HEK293 (cell line): ENCODE measurements at regions not wholly inside any gene's neighbourhood (a gene's known extent, or its start where the extent isn't known, plus 50 kb on each side); places are given as distances from the start of the nearest gene placed in this dataset.

Experiments used
- CTCF ChIA-PET: fragments of 350-600 bp; formaldehyde crosslinking; extraction: SDS; loops from one replicate; lab custom pipeline; 2021; ENCODE audit warnings: antibody characterized with exemption; lab: Yijun Ruan, JAX
- POLR2A ChIA-PET: fragments of 300-600 bp; formaldehyde crosslinking; extraction: SDS; loops from one replicate; lab custom pipeline; 2020; ENCODE audit warnings: antibody characterized with exemption, inconsistent platforms; lab: Yijun Ruan, JAX
- H3K27ac ChIP-seq: fragments of 200-500 bp; sonication (Bioruptor generic); 2 replicates; pipeline ENCODE4 v1.5.1; 2014; ENCODE audit warnings: low read depth, low read length, control low read depth, inconsistent platforms; ENCODE audit errors: extremely low read depth
- H3K36me3 ChIP-seq, 2 experiments: fragments of 200-500 bp in 1 of 2; sonication (Bioruptor generic) in 1 of 2; 1 replicate in 1 of 2; 2 replicates in 1 of 2; pipeline ENCODE4 v1.5.1; 2014 to 2017; ENCODE audit warnings: inconsistent platforms in 2 of 2, low read length in 2 of 2; ENCODE audit not compliant: control insufficient read depth in 2 of 2, insufficient read depth in 1 of 2
- H3K4me1 ChIP-seq: fragments of 200-500 bp; sonication (Bioruptor generic); 2 replicates; pipeline ENCODE4 v1.5.1; 2014; ENCODE audit warnings: mild to moderate bottlenecking, low read length, inconsistent platforms; ENCODE audit not compliant: control insufficient read depth, insufficient read depth
- H3K4me3 ChIP-seq: 2 replicates; pipeline ENCODE4 v1.5.1; 2011; ENCODE audit warnings: low read depth, mild to moderate bottlenecking, control low read depth, low read length, moderate library complexity
- H3K9me3 ChIP-seq: fragments of 200-500 bp; sonication (Bioruptor generic); 2 replicates; pipeline ENCODE4 v1.5.1; 2014; ENCODE audit warnings: low read depth, low read length, inconsistent platforms; ENCODE audit not compliant: control insufficient read depth, insufficient read depth
- GLIS1 ChIP-seq: fragments of 450-650 bp; formaldehyde crosslinking; IDR thresholded peaks from 2 replicates; pipeline ENCODE4 v1.5.1; 2016; ENCODE audit warnings: missing biosample characterization, missing genetic modification characterization
- RBAK ChIP-seq: fragments of 450-650 bp; formaldehyde crosslinking; IDR thresholded peaks from 2 replicates; pipeline ENCODE4 v1.5.1; 2016; ENCODE audit warnings: missing biosample characterization, missing genetic modification characterization
- SP3 ChIP-seq: fragments of 450-650 bp; formaldehyde crosslinking; IDR thresholded peaks from 2 replicates; pipeline ENCODE4 v1.5.1; 2016; ENCODE audit warnings: missing biosample characterization, missing genetic modification characterization
- TSHZ1 ChIP-seq: fragments of 450-650 bp; formaldehyde crosslinking; IDR thresholded peaks from 2 replicates; pipeline ENCODE4 v1.5.1; 2016; ENCODE audit warnings: missing biosample characterization, missing genetic modification characterization, borderline replicate concordance
- ZBTB21 ChIP-seq: fragments of 450-650 bp; formaldehyde crosslinking; IDR thresholded peaks from 2 replicates; pipeline ENCODE4 v1.5.1; 2017; ENCODE audit warnings: missing biosample characterization, missing genetic modification characterization
- ZBTB48 ChIP-seq: fragments of 450-650 bp; formaldehyde crosslinking; IDR thresholded peaks from 2 replicates; pipeline ENCODE4 v1.5.1; 2016; ENCODE audit warnings: missing biosample characterization, missing genetic modification characterization
- ZNF132 ChIP-seq: fragments of 450-650 bp; formaldehyde crosslinking; IDR thresholded peaks from 2 replicates; pipeline ENCODE4 v1.5.1; 2017; ENCODE audit warnings: missing biosample characterization, missing genetic modification characterization, borderline replicate concordance
- ZNF140 ChIP-seq: fragments of 450-650 bp; formaldehyde crosslinking; IDR thresholded peaks from 2 replicates; pipeline ENCODE4 v1.5.1; 2016; ENCODE audit warnings: missing biosample characterization, missing genetic modification characterization
- ZNF24 ChIP-seq: fragments of 450-650 bp; formaldehyde crosslinking; IDR thresholded peaks from 2 replicates; pipeline ENCODE4 v1.5.1; 2016; ENCODE audit warnings: missing biosample characterization, missing genetic modification characterization
- ZNF707 ChIP-seq: fragments of 450-650 bp; formaldehyde crosslinking; IDR thresholded peaks from 2 replicates; pipeline ENCODE4 v1.5.1; 2016; ENCODE audit warnings: missing biosample characterization, missing genetic modification characterization
- ZNF768 ChIP-seq: fragments of 450-650 bp; formaldehyde crosslinking; IDR thresholded peaks from 2 replicates; pipeline ENCODE4 v1.5.1; 2018; ENCODE audit warnings: missing biosample characterization, mild to moderate bottlenecking, missing genetic modification characterization
- ZSCAN18 ChIP-seq: fragments of 450-650 bp; formaldehyde crosslinking; IDR thresholded peaks from 2 replicates; pipeline ENCODE4 v1.5.1; 2016; ENCODE audit warnings: missing biosample characterization, missing genetic modification characterization
- TF ChIP-seq, protein P1 (sequence below): fragments of 450-650 bp; formaldehyde crosslinking; optimal IDR thresholded peaks from 2 replicates; pipeline ENCODE3; 2016; ENCODE audit warnings: missing biosample characterization, mild to moderate bottlenecking, missing genetic modification characterization
- TF ChIP-seq, protein P2 (sequence below): fragments of 450-650 bp; formaldehyde crosslinking; IDR thresholded peaks from 2 replicates; pipeline ENCODE4 v1.5.1; 2017; ENCODE audit warnings: missing biosample characterization, missing genetic modification characterization
- TF ChIP-seq, protein P3 (sequence below): fragments of 450-650 bp; formaldehyde crosslinking; conservative IDR thresholded peaks from 2 replicates; pipeline ENCODE4 v1.5.1; 2016; ENCODE audit warnings: low read depth, missing biosample characterization, missing genetic modification characterization
- TF ChIP-seq, protein P4 (sequence below): fragments of 450-650 bp; formaldehyde crosslinking; IDR thresholded peaks from 2 replicates; pipeline ENCODE4 v1.5.1; 2016; ENCODE audit warnings: missing biosample characterization, missing genetic modification characterization

DNA sequence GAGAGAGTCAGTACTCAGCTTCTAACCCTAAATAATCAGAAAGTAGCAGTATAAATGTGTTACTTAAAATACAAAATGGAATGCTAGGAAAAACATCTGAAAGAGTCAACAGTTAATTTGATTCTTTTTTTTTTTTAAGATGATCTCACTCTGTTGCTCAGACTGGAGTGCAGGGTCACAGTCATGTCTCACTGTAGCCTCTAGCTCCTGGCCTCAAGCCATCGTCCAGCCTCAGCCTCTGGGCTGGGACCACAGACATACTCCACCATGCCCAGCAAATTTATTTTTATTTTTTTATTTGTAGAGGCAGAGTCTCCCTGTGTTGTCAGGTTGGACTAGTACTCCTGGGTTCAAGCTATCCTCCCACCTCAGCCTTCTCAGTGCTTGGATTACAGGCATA, 424.9 kb downstream of the IRX2 start (continued):
- TF ChIP-seq ZSCAN18 (tag by site-specific recombination) (no peak), GLIS1 (tag by site-specific recombination) (no peak), TSHZ1 (tag by site-specific recombination) (no peak), ZBTB21 (no peak), SP3 (tag by site-specific recombination) (no peak), ZNF768 (tag by site-specific recombination) (no peak)

DNA sequence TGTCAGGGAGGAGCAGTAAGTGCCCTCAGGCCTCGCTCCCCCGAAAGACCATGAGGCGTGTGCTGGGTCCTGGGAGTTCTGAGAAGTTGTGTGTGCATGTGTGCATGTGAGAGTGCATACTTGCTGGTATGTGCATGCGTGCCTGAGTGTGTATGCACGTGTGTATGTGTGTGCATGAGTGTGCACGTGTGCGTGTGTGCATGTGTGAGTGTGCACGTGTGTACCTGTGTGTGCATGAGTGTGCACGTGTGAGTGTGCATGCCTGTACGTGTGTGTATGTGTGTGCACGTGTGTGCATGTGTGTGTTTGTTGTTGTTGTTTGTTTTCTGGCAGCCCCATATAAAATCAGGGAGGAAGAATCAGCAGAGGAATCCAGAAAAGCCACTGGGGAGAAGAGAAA, 426.7 kb downstream of the IRX2 start:
- Histone ChIP-seq H3K9me3 (no peaks in the 10 kb centered on the region), H3K4me3 (no peak overlapping the region), H3K4me1 (no peaks in the 10 kb centered on the region)
- CTCF ChIA-PET = no interaction called here
- POLR2A ChIA-PET = no interaction called here
- TF ChIP-seq, protein P1, sequence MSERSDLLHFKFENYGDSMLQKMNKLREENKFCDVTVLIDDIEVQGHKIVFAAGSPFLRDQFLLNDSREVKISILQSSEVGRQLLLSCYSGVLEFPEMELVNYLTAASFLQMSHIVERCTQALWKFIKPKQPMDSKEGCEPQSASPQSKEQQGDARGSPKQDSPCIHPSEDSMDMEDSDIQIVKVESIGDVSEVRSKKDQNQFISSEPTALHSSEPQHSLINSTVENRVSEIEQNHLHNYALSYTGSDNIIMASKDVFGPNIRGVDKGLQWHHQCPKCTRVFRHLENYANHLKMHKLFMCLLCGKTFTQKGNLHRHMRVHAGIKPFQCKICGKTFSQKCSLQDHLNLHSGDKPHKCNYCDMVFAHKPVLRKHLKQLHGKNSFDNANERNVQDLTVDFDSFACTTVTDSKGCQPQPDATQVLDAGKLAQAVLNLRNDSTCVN (tag by site-specific recombination) = peak; percentile 26
- no peak for TF ChIP-seq ZBTB48 (tag by site-specific recombination)
- TF ChIP-seq, protein P2, sequence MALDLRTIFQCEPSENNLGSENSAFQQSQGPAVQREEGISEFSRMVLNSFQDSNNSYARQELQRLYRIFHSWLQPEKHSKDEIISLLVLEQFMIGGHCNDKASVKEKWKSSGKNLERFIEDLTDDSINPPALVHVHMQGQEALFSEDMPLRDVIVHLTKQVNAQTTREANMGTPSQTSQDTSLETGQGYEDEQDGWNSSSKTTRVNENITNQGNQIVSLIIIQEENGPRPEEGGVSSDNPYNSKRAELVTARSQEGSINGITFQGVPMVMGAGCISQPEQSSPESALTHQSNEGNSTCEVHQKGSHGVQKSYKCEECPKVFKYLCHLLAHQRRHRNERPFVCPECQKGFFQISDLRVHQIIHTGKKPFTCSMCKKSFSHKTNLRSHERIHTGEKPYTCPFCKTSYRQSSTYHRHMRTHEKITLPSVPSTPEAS (tag by site-specific recombination) = peak; percentile 85
- TF ChIP-seq, all 188 proteins: peak for 2
- Histone ChIP-seq H3K27ac (no peak overlapping the region), H3K36me3 (no peaks in the 10 kb centered on the region)

- Histone ChIP-seq H3K4me3 (no peak overlapping the region), H3K27ac (no peak overlapping the region), H3K36me3 (no peaks in the 10 kb centered on the region), H3K4me1 (no peaks in the 10 kb centered on the region), H3K9me3 (no peaks in the 10 kb centered on the region)
- ChIA-PET CTCF (no interaction called here), POLR2A (no interaction called here)
- no peak for TF ChIP-seq ZNF24
- no peak for TF ChIP-seq ZNF140 (tag by site-specific recombination)
- no peak for TF ChIP-seq ZNF707 (tag by site-specific recombination)
- no peak for TF ChIP-seq ZNF132 (tag by site-specific recombination)
- TF ChIP-seq, protein P3, sequence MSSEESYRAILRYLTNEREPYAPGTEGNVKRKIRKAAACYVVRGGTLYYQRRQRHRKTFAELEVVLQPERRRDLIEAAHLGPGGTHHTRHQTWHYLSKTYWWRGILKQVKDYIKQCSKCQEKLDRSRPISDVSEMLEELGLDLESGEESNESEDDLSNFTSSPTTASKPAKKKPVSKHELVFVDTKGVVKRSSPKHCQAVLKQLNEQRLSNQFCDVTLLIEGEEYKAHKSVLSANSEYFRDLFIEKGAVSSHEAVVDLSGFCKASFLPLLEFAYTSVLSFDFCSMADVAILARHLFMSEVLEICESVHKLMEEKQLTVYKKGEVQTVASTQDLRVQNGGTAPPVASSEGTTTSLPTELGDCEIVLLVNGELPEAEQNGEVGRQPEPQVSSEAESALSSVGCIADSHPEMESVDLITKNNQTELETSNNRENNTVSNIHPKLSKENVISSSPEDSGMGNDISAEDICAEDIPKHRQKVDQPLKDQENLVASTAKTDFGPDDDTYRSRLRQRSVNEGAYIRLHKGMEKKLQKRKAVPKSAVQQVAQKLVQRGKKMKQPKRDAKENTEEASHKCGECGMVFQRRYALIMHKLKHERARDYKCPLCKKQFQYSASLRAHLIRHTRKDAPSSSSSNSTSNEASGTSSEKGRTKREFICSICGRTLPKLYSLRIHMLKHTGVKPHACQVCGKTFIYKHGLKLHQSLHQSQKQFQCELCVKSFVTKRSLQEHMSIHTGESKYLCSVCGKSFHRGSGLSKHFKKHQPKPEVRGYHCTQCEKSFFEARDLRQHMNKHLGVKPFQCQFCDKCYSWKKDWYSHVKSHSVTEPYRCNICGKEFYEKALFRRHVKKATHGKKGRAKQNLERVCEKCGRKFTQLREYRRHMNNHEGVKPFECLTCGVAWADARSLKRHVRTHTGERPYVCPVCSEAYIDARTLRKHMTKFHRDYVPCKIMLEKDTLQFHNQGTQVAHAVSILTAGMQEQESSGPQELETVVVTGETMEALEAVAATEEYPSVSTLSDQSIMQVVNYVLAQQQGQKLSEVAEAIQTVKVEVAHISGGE (tag by site-specific recombination) = no peak
- TF ChIP-seq, protein P2 (tag by site-specific recombination) = no peak
- TF ChIP-seq, protein P4, sequence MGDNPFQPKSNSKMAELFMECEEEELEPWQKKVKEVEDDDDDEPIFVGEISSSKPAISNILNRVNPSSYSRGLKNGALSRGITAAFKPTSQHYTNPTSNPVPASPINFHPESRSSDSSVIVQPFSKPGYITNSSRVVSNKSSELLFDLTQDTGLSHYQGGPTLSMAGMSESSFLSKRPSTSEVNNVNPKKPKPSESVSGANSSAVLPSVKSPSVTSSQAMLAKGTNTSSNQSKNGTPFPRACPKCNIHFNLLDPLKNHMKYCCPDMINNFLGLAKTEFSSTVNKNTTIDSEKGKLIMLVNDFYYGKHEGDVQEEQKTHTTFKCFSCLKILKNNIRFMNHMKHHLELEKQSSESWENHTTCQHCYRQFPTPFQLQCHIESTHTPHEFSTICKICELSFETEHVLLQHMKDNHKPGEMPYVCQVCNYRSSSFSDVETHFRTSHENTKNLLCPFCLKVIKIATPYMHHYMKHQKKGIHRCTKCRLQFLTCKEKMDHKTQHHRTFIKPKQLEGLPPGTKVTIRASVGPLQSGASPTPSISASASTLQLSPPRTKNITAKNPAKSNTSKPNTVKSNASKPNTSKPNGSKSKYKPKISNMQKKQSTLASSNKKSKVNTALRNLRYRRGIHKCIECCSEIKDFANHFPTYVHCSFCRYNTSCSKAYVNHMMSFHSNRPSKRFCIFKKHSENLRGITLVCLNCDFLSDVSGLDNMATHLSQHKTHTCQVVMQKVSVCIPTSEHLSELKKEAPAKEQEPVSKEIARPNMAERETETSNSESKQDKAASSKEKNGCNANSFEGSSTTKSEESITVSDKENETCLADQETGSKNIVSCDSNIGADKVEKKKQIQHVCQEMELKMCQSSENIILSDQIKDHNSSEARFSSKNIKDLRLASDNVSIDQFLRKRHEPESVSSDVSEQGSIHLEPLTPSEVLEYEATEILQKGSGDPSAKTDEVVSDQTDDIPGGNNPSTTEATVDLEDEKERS (tag by site-specific recombination) = no peak
- no peak for TF ChIP-seq RBAK (tag by site-specific recombination)
These were observed 430.9 kb downstream of the IRX2 start for GRCh38 chr5:2320611-2321010.
